Body of pancreas (tissue), 4 donors: ENCODE measurements at regions not wholly inside any gene's neighbourhood (a gene's known extent, or its start where the extent isn't known, plus 50 kb on each side); places are given as distances from the start of the nearest gene placed in this dataset.

Source experiments
- CTCF ChIP-seq, 7 experiments: fragments of 450-650 bp in 4 of 7; fragments of 200-600 bp in 3 of 7; sonication (generic) in 3 of 7; IDR thresholded peaks; one replicate each; pipeline ENCODE4 v1.5.1; 2016 to 2019; ENCODE audit warnings: antibody characterized with exemption in 7 of 7
- POLR2A ChIP-seq, 3 donors: fragments of 450-650 bp; IDR thresholded peaks; one replicate each; pipeline ENCODE4 v1.6.1; 2016; ENCODE audit warnings: antibody characterized with exemption in 3 of 3, mild to moderate bottlenecking in 2 of 3

GRCh38 chr2:16442971-16443370, 222.7 kb downstream of the CYRIA start:
- TF ChIP-seq CTCF (IDR thresholded peaks at IDR 0.05) (no peak), POLR2A (IDR thresholded peaks at IDR 0.05) (no peak)
